Natural killer cell treated with Interleukin-12 subunit alpha and Interleukin-12 subunit beta and Interleukin-15 and Interleukin-18, amount 100 ng/mL, for 72 hours (primary cell): ENCODE measurements at regions not wholly inside any gene's neighbourhood (a gene's known extent, or its start where the extent isn't known, plus 50 kb on each side); places are given as distances from the start of the nearest gene placed in this dataset.
"Not testable (repeated sequence)": the region's sequence is repeated elsewhere in the genome, so short reads cannot be mapped to it uniquely, and the experiment has no call there.

Experiments used
- ATAC-seq, 2 donors: fragments of 150-1000 bp; cut with Tn5 transposase in 1 of 2; sonication (Bioruptor Pico), chemical (Tn5 transposase) in 1 of 2; 2 replicates each; pipeline ENCODE4 v1.10.0; 2021
- DNase-seq: peaks from one replicate; pipeline ENCODE4 v3.0.0; 2022; ENCODE audit warnings: low spot score
- H3K27ac Mint-ChIP-seq, 2 donors: 1 replicate in 1 of 2; 2 replicates in 1 of 2; pipeline ENCODE4 v1.8.0; 2022; ENCODE audit warnings: mixed read lengths in 2 of 2, mild to moderate bottlenecking in 1 of 2, moderate library complexity in 1 of 2
- H3K27me3 Mint-ChIP-seq, 2 donors: 1 replicate in 1 of 2; 2 replicates in 1 of 2; pipeline ENCODE4 v1.8.0; 2022; ENCODE audit warnings: mixed read lengths in 2 of 2
- H3K36me3 Mint-ChIP-seq: one replicate; pipeline ENCODE4 v1.8.0; 2022; ENCODE audit warnings: mixed read lengths
- H3K4me1 Mint-ChIP-seq, 2 donors: 1 replicate in 1 of 2; 2 replicates in 1 of 2; pipeline ENCODE4 v1.8.0; 2022; ENCODE audit warnings: low read depth in 2 of 2, mixed read lengths in 2 of 2, mild to moderate bottlenecking in 1 of 2
- H3K4me3 Mint-ChIP-seq: one replicate; pipeline ENCODE4 v1.8.0; 2022; ENCODE audit warnings: mixed read lengths
- H3K9me3 Mint-ChIP-seq: 2 replicates; pipeline ENCODE4 v1.8.0; 2022; ENCODE audit warnings: mixed read lengths

DNA sequence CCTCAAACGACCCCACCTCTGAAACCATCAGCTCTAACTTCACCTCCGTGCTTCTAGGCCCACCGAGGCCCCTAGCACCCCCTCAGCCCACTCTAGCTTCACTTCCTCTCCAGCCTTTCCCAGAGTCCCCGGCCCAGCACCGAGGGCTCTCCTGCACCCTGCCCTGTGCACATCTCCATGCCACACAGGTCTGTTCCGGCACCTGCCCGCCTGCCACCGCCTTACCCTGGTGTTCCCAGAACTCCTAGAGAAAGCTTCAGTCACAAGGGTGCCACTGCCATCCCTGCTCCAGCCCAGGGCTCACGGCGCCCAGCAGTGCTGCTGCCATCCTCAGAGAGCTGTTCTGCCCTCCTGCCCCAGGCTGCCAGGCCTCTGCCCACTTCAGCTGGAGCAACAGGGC lies 61.3 kb upstream of the INSIG1 start:
- no peaks in the 10 kb centered on the region for H3K36me3 Mint-ChIP-seq
- H3K27me3 Mint-ChIP-seq, result peaks cover 16% of the 10 kb centered on the region in 2 donors
- H3K4me1 Mint-ChIP-seq, result peaks cover 0 to 3% of the 10 kb centered on the region in 2 donors
- DNase-seq, result no peak
- no peak overlapping the region for H3K27ac Mint-ChIP-seq
- H3K4me3 Mint-ChIP-seq, result no peak overlapping the region
- H3K9me3 Mint-ChIP-seq, result no peaks in the 10 kb centered on the region
- peak; percentile 31 to 50 for ATAC-seq

DNA sequence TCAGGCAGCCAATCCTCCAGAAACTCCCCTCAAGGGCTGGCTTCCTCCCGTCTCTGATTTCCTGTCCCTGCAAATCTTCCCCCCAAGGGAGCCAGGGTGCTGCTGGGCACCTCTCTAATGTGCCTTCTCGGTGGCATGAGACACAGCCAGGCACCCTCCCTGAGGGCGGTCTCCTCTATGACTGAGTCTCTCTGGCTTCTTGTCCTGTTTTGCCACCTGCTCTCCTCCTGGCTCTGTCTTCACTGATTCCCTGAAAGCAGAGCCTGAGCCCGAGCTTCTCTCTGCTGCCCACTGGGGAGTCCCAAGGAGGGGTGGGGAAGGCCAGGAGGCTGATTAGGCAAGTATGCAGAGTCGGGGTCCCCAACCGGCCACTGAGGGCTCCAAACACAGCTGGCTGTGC lies 60.4 kb upstream of the INSIG1 start:
- Mint-ChIP-seq H3K4me3 (no peak overlapping the region), H3K27me3 (peaks cover 16 to 20% of the 10 kb centered on the region in 2 donors), H3K36me3 (no peaks in the 10 kb centered on the region), H3K27ac (no peak overlapping the region), H3K4me1 (peaks cover 0 to 3% of the 10 kb centered on the region in 2 donors), H3K9me3 (no peaks in the 10 kb centered on the region)
- no peak for ATAC-seq
- DNase-seq, result no peak

DNA sequence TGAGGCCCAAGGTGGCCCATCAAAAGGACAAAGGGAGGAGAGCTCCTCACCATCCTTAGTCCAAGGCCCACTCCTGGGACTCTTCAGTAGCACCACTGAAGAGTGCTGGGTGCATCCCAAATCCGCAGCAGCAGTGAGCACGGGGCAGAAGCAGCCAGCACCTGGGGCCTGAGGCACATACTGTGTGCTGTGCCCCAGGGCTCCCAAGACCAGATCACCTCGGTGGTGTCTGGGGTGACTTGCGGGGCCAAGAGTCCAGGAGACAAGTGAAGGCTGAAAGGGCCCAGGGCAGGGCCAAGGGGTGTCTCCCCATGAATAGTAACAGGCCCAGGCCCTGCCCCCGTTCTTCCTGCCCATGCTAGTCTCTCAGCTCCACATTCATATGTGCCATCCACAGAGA lies 59.9 kb upstream of the INSIG1 start:
- Mint-ChIP-seq H3K36me3 (no peaks in the 10 kb centered on the region), H3K9me3 (no peaks in the 10 kb centered on the region), H3K27ac (no peak overlapping the region), H3K4me1 (peaks cover 0 to 3% of the 10 kb centered on the region in 2 donors), H3K27me3 (peaks cover 16 to 23% of the 10 kb centered on the region in 2 donors), H3K4me3 (no peak overlapping the region)
- no peak for DNase-seq
- ATAC-seq, result peak in 1 of 2 donors; percentile 48

DNA sequence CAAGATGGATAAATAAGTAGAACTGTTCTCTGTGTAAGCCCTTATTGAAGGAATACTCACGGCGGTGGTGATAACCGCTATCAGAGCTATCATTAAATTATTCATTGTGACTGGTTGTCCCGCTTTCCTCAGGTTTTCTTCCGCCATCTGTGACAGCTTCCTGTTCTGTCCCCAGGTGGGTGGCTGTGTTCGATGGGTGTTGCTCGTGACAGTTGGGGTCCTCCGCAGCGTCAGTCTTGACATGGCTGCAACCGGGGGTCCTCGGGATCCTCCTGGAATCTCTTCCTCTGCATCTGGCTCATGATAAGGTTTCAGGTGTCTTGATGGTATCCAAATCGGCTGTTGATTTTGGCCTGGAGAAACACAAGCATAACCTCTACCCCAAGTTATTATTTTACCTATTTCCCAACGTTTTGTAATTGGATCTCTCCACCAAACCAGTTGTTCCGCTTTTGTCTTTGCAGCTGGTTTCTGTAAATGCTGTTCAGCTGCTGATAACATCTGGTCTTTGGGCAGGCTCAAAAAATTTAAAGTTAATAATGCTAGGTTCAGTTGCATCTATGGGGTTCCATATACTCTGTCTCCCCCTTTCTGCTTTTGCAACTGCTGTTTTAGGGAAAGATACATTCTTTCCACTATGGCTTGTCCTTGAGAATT lies 58.1 kb upstream of the INSIG1 start:
- DNase-seq, H3K4me1 Mint-ChIP-seq, H3K27ac Mint-ChIP-seq, H3K4me3 Mint-ChIP-seq, H3K9me3 Mint-ChIP-seq, ATAC-seq, H3K36me3 Mint-ChIP-seq: not testable (repeated sequence)
- H3K27me3 Mint-ChIP-seq, result peaks cover 16 to 24% of the 10 kb centered on the region in 2 donors

DNA sequence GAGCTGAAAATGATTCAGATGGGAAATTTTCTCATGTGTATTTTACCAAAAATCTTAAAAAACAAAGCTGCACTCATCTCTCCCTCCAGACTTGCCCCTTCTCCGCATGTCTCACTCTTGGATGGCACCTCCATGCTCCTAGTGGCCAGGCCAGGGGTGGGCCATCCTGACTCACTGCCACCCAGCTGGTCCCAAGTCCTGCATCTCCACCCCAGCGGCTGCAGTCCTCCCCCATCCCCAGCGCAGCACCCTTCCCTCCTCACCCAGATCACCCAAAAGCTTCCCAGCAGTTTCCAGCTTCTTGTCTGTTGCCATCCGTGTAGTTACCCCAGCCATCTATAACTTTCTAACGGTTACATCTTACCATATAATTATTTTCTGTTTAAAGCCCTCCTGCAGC lies 53.0 kb upstream of the INSIG1 start:
- Mint-ChIP-seq H3K36me3 (no peaks in the 10 kb centered on the region), H3K27me3 (peaks cover 7 to 11% of the 10 kb centered on the region in 2 donors), H3K4me1 (no peaks in the 10 kb centered on the region), H3K4me3 (no peak overlapping the region), H3K27ac (no peak overlapping the region), H3K9me3 (no peaks in the 10 kb centered on the region)
- DNase-seq (no peak), ATAC-seq (no peak)

DNA sequence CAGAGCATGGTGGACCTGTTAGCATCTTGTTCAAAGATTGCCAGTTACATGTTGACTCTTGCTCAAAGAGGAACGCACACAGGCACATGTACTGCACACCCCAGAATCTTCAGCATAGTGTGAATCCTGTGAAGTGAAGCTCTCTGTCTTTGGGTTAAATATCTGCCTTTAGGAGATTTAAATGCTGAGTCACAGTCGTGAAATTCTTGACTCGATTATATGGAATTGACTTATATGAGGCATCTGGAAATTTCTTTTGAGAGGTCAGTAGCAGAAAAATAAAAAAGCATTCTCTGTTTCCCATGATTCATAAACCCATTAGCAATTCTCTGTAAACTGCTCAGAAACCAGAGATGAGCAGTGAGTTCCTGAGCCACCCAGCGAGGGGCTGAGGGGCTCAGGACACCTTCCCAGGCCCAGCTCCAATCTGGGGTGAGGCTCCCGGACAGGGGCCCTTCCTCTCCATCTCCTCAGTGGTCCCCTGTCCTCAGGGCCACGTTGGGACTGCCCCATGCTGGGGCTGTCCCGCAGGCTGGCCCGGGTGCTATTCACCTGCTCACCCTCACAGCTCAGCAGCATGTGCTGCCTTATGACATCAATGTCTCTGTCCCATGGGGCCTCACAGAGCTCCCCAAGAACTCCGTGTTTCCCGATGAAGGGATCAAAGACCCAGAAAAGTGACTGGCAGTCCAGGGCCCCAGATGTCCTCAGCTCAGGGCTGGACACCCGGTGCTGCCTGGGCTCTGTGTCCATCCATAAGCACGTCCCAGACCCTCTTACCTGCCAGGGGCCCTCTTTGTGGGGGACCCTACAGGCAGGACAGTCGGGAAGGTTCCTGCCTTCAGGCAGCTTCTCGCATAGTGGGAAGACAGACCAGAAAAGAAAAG lies 50.0 kb upstream of the INSIG1 start:
- H3K9me3 Mint-ChIP-seq, result no peaks in the 10 kb centered on the region
- no peak overlapping the region for H3K4me3 Mint-ChIP-seq
- H3K27me3 Mint-ChIP-seq, result peaks cover 0 to under 1% of the 10 kb centered on the region in 2 donors
- H3K27ac Mint-ChIP-seq, result no peak overlapping the region
- ATAC-seq (peak; percentile 24 to 45), DNase-seq (peak; percentile 42)
- no peaks in the 10 kb centered on the region for H3K4me1 Mint-ChIP-seq
- H3K36me3 Mint-ChIP-seq, result no peaks in the 10 kb centered on the region
